ENCODE measurements at regions not wholly inside any gene's neighbourhood (a gene's known extent, or its start where the extent isn't known, plus 50 kb on each side); places are given as distances from the start of the nearest gene placed in this dataset.

DNA sequence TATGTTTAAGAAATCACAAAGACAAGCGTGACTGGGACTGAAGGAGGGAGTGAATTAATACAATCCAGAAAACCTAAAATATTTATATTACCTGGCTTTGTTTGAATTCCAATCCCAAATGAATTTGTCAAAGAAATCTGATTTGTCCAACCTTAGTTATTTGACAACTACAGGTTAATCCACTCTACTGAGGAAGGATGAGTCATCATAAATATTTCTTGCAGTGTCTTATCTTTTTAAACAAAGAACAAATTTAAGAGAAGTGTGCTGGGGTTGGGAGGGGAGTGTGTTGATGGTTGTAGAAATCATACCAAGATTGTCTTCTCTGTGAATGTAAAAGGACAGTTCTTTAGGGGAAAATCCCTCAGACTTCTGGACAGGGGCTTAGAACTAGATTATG, 1106.3 kb upstream of the SLC39A10 start:
- H3K36me3 ChIP-seq (ENCODE audit: control insufficient read depth in 2 of 4, insufficient read depth in 4 of 4, low read length in 3 of 4), result no peaks in the 10 kb centered on the region
- H3K79me2 ChIP-seq (ENCODE audit: control insufficient read depth in 1 of 2, insufficient read depth in 2 of 2, low read length in 2 of 2), result no peaks in the 10 kb centered on the region
- H4K5ac ChIP-seq (ENCODE audit: insufficient read length, low read depth, low read length), result no peak overlapping the region
- H4K8ac ChIP-seq (ENCODE audit: extremely low read depth, insufficient read depth, low read length), result no peak overlapping the region
- no peak for DNase-seq (ENCODE audit: low read depth in 1 of 2, low spot score in 2 of 2)
- H4K20me1 ChIP-seq (replicated peaks in 1 of 2; ENCODE audit: control insufficient read depth in 1 of 2, insufficient read depth in 2 of 2, low read length in 2 of 2), result no peaks in the 10 kb centered on the region
- H3K27me3 ChIP-seq (replicated peaks in 1 of 4; ENCODE audit: control insufficient read depth in 3 of 4, extremely low read depth in 1 of 4, insufficient read depth in 3 of 4, low read length in 3 of 4), result no peaks in the 10 kb centered on the region
- no peaks in the 10 kb centered on the region for H3K9me3 ChIP-seq (ENCODE audit: insufficient read depth in 2 of 2, low read depth in 1 of 2, low read length in 1 of 2)
- no peak overlapping the region for H2BK20ac ChIP-seq (ENCODE audit: low read length)
- H2BK5ac ChIP-seq (ENCODE audit: low read depth, low read length), result no peak overlapping the region
- H3K4me3 ChIP-seq (ENCODE audit: extremely low read depth in 1 of 4, insufficient read depth in 2 of 4, low read depth in 3 of 4, low read length in 4 of 4), result no peak overlapping the region
- CTCF ChIA-PET (ENCODE audit: partially characterized antibody), result interaction anchor here (0.7 kb wide), 1 partner anchor 669 kb away, joined by 3 read pairs; no protein-coding TSS in a partner anchor
- H2BK12ac ChIP-seq (ENCODE audit: low read depth, low read length), result no peak overlapping the region
- H2AK5ac ChIP-seq (ENCODE audit: low read depth, low read length), result no peak overlapping the region
- no peak overlapping the region for H2BK15ac ChIP-seq (ENCODE audit: low read length)
- no peak overlapping the region for H2BK120ac ChIP-seq (replicated peaks; ENCODE audit: low read depth, low read length)
- no peak overlapping the region for H3K18ac ChIP-seq (ENCODE audit: extremely low read depth, low read length)
- FAIRE-seq, result no peak
- H3K4me2 ChIP-seq (ENCODE audit: insufficient read depth in 1 of 2, low read depth in 2 of 2, low read length in 2 of 2), result no peak overlapping the region
- no peak overlapping the region for H3K9ac ChIP-seq (replicated peaks in 1 of 4; ENCODE audit: extremely low read depth in 1 of 4, low read depth in 3 of 4, low read length in 3 of 4)
- H3K56ac ChIP-seq (replicated peaks; ENCODE audit: insufficient read length, low read depth, low read length), result no peak overlapping the region
- H3K27ac ChIP-seq (ENCODE audit: low read depth, low read length), result no peak overlapping the region
- no peak overlapping the region for H4K91ac ChIP-seq (replicated peaks; ENCODE audit: insufficient read length, low read length)
- no peak overlapping the region for H3K23ac ChIP-seq (ENCODE audit: insufficient read length)
- H3K23me2 ChIP-seq (ENCODE audit: low read depth, low read length), result no peaks in the 10 kb centered on the region
- H3K4ac ChIP-seq (replicated peaks; ENCODE audit: insufficient read length, low read depth, low read length), result no peak overlapping the region
- POLR2A ChIA-PET (ENCODE audit: partially characterized antibody), result no interaction called here
- 96% methylated on average over 1 of the region's 1 CpG; no CpG with 5 or more reads in 1 of the 2 experiments for WGBS, 2 experiments (ENCODE audit: extremely low coverage in 1 of 2, insufficient coverage in 1 of 2, insufficient read length in 1 of 2, insufficient replicate concordance in 2 of 2, low coverage in 1 of 2, low lambda C conversion rate in 2 of 2, missing lambda C conversion rate in 1 of 2)
- H3K14ac ChIP-seq (ENCODE audit: insufficient read length), result no peak overlapping the region
- no peaks in the 10 kb centered on the region for H3K79me1 ChIP-seq (ENCODE audit: low read depth, low read length)
- H3K4me1 ChIP-seq (replicated peaks in 1 of 4; ENCODE audit: control insufficient read depth in 3 of 4, insufficient read depth in 4 of 4, low read length in 3 of 4), result no peaks in the 10 kb centered on the region
- H2AFZ ChIP-seq (ENCODE audit: low read length), result no peak overlapping the region
- TF ChIP-seq TAF1 (IDR thresholded peaks at IDR 0.05; ENCODE audit: low read depth, low read length), result no peak
- TF ChIP-seq RAD21 (IDR thresholded peaks at IDR 0.05 in 1 of 2, conservative IDR thresholded peaks at IDR 0.05 in 1 of 2; ENCODE audit: low read depth in 2 of 2, low read length in 2 of 2), result no peak
- TF ChIP-seq ASH2L (IDR thresholded peaks at IDR 0.05; ENCODE audit: low read length), result no peak
- no peak for TF ChIP-seq KDM4A (IDR thresholded peaks at IDR 0.05; ENCODE audit: low read depth, low read length, severe bottlenecking)
- no peak for TF ChIP-seq GTF2F1 (IDR thresholded peaks at IDR 0.05; ENCODE audit: borderline replicate concordance, low read depth, low read length)
- TF ChIP-seq HDAC6 (IDR thresholded peaks at IDR 0.05; ENCODE audit: low read depth, low read length), result no peak
- TF ChIP-seq, protein P1, sequence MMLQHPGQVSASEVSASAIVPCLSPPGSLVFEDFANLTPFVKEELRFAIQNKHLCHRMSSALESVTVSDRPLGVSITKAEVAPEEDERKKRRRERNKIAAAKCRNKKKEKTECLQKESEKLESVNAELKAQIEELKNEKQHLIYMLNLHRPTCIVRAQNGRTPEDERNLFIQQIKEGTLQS (IDR thresholded peaks at IDR 0.05; ENCODE audit: insufficient read depth, low read depth, low read length), result no peak
- no peak for TF ChIP-seq NANOG (IDR thresholded peaks at IDR 0.05; ENCODE audit: insufficient read depth, low read depth, low read length, poor library complexity, severe bottlenecking)
- TF ChIP-seq SIN3A (conservative IDR thresholded peaks at IDR 0.05 in 1 of 2, IDR thresholded peaks at IDR 0.05 in 1 of 2; ENCODE audit: low read depth in 1 of 2, low read length in 2 of 2), result no peak
- no peak for TF ChIP-seq TEAD4 (IDR thresholded peaks at IDR 0.05; ENCODE audit: low read depth, low read length)
- no peak for TF ChIP-seq JUN (IDR thresholded peaks at IDR 0.05; ENCODE audit: low read depth, low read length)
- no peak for TF ChIP-seq CHD2 (IDR thresholded peaks at IDR 0.05; ENCODE audit: low read length)
